ENCODE measurements at regions not wholly inside any gene's neighbourhood (a gene's known extent, or its start where the extent isn't known, plus 50 kb on each side); places are given as distances from the start of the nearest gene placed in this dataset.

GRCh38 chr4:134540588-134540987, 339.0 kb upstream of the PABPC4L start:
- TF ChIP-seq EZH2 (IDR thresholded peaks at IDR 0.05) (no peak), POLR2A (IDR thresholded peaks at IDR 0.05; ENCODE audit: borderline replicate concordance, extremely low read depth, insufficient read depth, insufficient read length) (no peak), REST (IDR thresholded peaks at IDR 0.05; ENCODE audit: low read depth) (no peak), EZH2phosphoT487 (IDR thresholded peaks at IDR 0.05; ENCODE audit: borderline replicate concordance) (no peak), JUND (IDR thresholded peaks at IDR 0.05) (no peak), ZNF274 (IDR thresholded peaks at IDR 0.05; ENCODE audit: low read depth, low read length) (no peak), SP1 (IDR thresholded peaks at IDR 0.05; ENCODE audit: low read depth) (no peak), YY1 (IDR thresholded peaks at IDR 0.05; ENCODE audit: extremely low read depth, insufficient replicate concordance, low read depth, low read length) (no peak)
- TF ChIP-seq, protein P1, sequence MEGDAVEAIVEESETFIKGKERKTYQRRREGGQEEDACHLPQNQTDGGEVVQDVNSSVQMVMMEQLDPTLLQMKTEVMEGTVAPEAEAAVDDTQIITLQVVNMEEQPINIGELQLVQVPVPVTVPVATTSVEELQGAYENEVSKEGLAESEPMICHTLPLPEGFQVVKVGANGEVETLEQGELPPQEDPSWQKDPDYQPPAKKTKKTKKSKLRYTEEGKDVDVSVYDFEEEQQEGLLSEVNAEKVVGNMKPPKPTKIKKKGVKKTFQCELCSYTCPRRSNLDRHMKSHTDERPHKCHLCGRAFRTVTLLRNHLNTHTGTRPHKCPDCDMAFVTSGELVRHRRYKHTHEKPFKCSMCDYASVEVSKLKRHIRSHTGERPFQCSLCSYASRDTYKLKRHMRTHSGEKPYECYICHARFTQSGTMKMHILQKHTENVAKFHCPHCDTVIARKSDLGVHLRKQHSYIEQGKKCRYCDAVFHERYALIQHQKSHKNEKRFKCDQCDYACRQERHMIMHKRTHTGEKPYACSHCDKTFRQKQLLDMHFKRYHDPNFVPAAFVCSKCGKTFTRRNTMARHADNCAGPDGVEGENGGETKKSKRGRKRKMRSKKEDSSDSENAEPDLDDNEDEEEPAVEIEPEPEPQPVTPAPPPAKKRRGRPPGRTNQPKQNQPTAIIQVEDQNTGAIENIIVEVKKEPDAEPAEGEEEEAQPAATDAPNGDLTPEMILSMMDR (IDR thresholded peaks at IDR 0.05 in 2 of 3, conservative IDR thresholded peaks at IDR 0.05 in 1 of 3; ENCODE audit: borderline replicate concordance in 1 of 3, insufficient read depth in 1 of 3, low read depth in 2 of 3, low read length in 2 of 3), result no peak
- TF ChIP-seq, protein P2, sequence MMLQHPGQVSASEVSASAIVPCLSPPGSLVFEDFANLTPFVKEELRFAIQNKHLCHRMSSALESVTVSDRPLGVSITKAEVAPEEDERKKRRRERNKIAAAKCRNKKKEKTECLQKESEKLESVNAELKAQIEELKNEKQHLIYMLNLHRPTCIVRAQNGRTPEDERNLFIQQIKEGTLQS (IDR thresholded peaks at IDR 0.05), result no peak

All from HCT116 (cell line).